GM12872 (cell line): ENCODE measurements at regions not wholly inside any gene's neighbourhood (a gene's known extent, or its start where the extent isn't known, plus 50 kb on each side); places are given as distances from the start of the nearest gene placed in this dataset.

ENCODE experiments used
- CTCF ChIP-seq: IDR thresholded peaks from 3 replicates; pipeline ENCODE4 v1.5.1; 2011; ENCODE audit warnings: low read depth, mild to moderate bottlenecking, low read length, moderate library complexity; ENCODE audit not compliant: insufficient read depth

- TF ChIP-seq CTCF, result peak; percentile 87
Measured at GRCh38 chr6:159110013-159110412, 59.2 kb upstream of the FNDC1 start.

GRCh38 chr6:159109391-159109790 lies 59.8 kb upstream of the FNDC1 start:
- TF ChIP-seq CTCF, result no peak

DNA sequence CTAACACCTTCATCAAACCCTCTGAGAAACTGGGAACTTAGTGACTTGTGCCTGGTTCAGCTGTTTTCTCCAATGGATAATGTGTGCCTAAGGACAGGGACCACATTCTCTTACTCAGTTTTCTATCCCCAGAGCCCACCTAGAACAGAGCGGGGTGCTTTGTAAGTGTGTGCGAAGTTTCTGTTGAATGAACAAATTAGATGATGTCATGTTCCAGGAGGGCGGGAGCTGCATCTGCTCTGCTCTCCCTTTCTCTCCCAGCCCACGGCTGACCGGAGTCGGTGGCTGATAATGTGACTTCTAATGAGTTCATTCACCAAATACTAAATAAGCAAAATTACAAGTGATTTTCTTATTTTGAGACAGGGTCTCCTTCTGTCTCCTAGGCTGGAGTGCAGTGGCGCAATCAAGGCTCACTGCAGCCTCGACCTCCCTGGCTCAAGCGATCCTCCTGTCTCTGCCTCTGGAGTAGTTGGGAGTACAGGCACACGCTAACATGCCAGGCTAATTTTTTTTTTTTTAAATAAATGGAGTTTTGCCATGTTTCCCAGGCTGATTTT lies 60.7 kb upstream of the FNDC1 start:
- TF ChIP-seq CTCF, result no peak

DNA sequence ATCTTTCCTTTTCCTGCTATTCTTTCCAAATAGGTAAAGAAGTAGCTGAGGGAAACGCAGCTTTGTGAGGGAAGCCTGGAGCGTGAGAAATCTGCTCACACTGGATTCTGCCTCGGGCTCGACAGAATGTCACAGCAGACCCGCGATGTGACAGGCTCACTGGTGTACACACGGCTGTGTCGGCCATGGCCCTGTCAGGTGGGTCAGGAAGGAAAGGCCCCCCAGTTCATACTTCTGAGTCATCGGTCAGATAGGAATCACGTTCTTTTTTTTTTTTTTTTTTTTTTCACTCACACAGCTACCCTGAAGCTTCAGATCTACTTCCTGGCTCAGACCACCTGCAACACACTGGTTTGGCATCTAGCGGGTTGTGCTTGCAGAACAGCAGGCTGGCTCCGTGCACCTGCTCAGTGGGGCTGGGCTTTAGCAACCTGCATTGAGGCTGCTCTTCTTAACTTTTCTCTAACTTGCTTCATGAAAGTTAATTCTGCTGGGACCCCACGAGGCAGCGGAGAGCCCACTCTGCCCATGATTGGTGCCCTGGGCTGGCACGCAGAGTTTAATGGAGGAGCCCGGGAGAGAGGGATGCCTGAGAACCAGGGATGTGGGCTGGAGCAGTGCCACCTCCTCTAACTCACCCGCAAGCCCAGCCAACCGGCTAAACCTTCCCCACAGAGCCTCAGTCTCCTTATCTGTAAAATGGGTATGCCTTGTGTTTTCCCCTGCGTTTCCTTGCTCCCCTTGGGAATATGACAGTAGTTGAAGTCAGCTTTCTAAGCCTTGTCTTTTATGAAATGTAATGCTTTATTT lies 61.5 kb upstream of the FNDC1 start:
- no peak for TF ChIP-seq CTCF

- TF ChIP-seq CTCF, result no peak
Measured at GRCh38 chr6:159106627-159107241, 61.9 kb upstream of the TAGAP start.

- TF ChIP-seq CTCF, result no peak
Measured at GRCh38 chr6:159105716-159106115, 60.9 kb upstream of the TAGAP start.

GRCh38 chr6:159104931-159105330 lies 60.1 kb upstream of the TAGAP start:
- no peak for TF ChIP-seq CTCF
